ENCODE measurements at regions not wholly inside any gene's neighbourhood (a gene's known extent, or its start where the extent isn't known, plus 50 kb on each side); places are given as distances from the start of the nearest gene placed in this dataset.
"Not testable (repeated sequence)": the region's sequence is repeated elsewhere in the genome, so short reads cannot be mapped to it uniquely, and the experiment has no call there.

GRCh38 chr1:166616206-166616605 lies 223.1 kb upstream of the POGK start:
- no peak for DNase-seq (ENCODE audit: low read depth)

GRCh38 chr1:166626711-166627110 lies 212.6 kb upstream of the POGK start:
- no peak for DNase-seq (ENCODE audit: low read depth)

DNA sequence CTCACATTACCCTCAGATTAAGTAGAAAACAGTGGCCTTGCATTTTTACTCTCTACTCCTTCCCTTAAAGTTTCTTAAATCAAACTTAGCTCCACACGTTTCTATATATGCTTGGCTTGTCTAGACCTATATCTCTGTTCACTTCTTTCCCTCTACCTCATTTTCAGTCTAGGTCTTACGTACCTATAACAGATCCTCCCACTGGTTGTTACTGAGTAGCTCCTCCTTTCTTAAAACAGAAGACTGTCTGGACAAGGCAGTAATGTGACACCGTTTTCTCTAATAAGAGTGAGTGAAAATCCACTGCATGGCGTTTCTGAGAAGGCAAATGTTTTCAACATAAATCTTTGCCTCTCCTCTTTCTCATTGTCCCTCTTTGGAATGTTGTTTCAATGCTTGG lies 211.7 kb upstream of the POGK start:
- no peak for DNase-seq (ENCODE audit: low read depth)

- no peak for DNase-seq (ENCODE audit: low read depth)
These were observed 211.0 kb upstream of the POGK start for GRCh38 chr1:166628259-166628658.

DNA sequence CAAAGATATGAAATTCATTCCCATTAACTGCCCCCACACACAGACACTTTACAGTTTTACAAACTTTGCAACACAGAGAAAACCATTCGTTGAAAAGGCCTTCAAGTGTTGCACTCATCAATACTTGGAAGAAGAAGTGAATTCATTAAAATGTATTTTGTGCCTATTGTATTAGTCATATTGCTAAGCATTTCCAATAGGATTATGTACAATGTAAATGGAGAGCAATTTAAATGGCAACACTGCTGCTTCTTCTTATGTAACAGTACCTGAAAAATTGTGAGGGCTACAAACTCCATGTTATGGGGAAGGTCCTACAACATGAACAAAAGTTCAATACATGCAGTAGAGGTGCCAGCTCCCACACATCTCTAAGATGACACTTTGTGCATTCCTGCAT lies 209.3 kb upstream of the POGK start:
- DNase-seq (ENCODE audit: low read depth), result no peak

DNA sequence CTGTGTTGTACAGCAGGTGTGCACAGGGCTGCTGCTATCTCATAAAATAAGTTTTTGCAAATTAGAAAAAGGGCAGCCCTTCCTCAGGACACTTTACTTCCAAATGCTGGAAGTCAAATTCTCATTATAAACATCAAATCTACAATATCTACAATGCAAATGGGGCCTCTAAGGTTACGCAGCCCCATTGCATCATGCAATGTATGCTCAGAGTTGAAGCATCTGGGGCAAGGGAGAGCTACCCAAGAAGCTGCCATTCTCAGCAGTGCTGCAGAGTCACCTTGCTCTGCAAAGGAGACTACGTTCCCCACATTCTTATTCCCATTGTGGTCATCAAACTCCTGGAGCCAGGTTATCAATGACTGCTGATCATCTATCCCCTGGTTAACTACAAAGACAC lies 208.9 kb upstream of the POGK start:
- DNase-seq (ENCODE audit: low read depth), result no peak

- no peak for DNase-seq (ENCODE audit: low read depth)
These were observed 201.1 kb upstream of the POGK start for GRCh38 chr1:166638137-166638536.

GRCh38 chr1:166657228-166657627 lies 182.0 kb upstream of the POGK start:
- DNase-seq (ENCODE audit: low read depth), result not testable (repeated sequence)

DNA sequence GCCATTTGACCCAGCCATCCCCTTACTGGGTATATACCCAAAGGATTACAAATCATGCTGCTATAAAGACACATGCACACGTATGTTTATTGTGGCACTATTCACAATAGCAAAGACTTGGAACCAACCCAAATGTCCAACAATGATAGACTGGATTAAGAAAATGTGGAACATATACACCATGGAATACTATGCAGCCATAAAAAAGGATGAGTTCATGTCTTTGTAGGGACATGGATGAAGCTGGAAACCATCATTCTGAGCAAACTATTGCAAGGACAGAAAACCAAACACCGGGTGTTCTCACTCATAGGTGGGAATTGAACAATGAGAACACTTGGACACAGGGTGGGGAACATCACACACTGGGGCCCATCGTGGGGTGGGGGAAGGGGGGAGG lies 172.5 kb upstream of the POGK start:
- DNase-seq (ENCODE audit: low read depth), result not testable (repeated sequence)

- DNase-seq (ENCODE audit: low read depth), result not testable (repeated sequence)
These were observed 171.7 kb upstream of the POGK start for GRCh38 chr1:166667600-166667999.

GRCh38 chr1:166671627-166672026 lies 167.6 kb upstream of the POGK start:
- no peak for DNase-seq (ENCODE audit: low read depth)

DNA sequence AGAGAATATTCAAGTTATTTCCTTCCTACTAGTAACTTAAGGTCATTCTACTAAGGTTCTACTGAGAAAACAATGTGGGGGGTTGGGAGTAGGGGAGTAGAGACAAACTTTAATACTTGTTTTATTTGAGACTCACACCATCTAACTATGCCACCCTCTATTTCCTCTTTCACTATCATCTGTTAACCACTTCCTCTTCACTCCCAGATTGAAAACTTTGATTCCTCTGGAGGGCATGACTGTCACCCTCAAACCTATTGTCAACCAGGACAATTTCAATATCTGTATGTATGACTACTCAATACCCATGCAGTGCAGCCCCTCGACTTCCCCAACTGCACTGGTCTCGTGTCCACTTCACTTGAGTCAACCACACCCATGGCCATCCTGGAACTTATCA lies 165.6 kb upstream of the POGK start:
- no peak for DNase-seq (ENCODE audit: low read depth)

DNA sequence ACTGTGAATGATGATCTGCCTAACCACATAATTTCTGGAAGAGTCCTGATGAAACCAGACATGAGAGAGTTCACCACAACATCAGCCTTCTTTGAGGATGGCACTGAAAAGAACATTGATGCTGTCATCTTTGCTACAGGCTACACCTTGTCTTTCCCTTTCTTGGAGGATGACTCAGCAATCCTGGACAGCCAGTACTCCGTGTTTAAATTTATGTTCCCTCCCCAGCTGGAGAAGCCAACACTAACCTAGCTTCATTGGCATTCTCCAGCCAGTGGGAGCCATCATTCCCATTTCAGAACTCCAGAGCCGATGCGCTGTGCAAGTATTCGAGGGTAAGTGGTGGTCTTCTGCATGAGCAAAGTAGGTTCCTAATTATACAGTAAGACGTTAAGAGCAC lies 164.1 kb upstream of the POGK start:
- DNase-seq (ENCODE audit: low read depth), result no peak

GRCh38 chr1:166676981-166677380 lies 162.3 kb upstream of the POGK start:
- no peak for DNase-seq (ENCODE audit: low read depth)

- no peak for DNase-seq (ENCODE audit: low read depth)
These were observed 159.9 kb upstream of the POGK start for GRCh38 chr1:166679369-166679768.

- no peak for DNase-seq (ENCODE audit: low read depth)
These were observed 156.7 kb upstream of the POGK start for GRCh38 chr1:166682588-166682987.

DNA sequence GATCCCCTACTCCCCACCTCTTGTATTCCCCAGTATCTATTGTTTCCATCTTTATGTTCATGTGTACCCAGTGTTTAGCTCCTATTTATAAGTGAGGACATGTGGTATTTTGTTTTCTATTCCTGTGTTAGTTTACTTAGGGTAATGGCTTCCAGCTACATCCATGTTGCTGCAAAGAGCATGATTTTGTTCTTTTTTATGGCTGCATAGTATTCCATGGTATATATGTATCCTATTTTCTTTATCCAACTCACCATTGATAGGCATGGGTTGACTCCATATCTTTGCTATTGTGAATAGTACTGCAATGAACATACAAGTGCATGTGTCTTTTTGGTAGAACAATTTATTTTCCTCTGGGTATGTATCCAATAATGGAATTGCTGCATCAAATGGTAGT lies 154.6 kb upstream of the POGK start:
- not testable (repeated sequence) for DNase-seq (ENCODE audit: low read depth)

GRCh38 chr1:166685200-166685599 lies 154.1 kb upstream of the POGK start:
- DNase-seq (ENCODE audit: low read depth), result no peak

GRCh38 chr1:166685891-166686290 lies 153.4 kb upstream of the POGK start:
- not testable (repeated sequence) for DNase-seq (ENCODE audit: low read depth)

GRCh38 chr1:166690596-166690995 lies 148.7 kb upstream of the POGK start:
- DNase-seq (ENCODE audit: low read depth), result not testable (repeated sequence)

- no peak for DNase-seq (ENCODE audit: low read depth)
These were observed 147.8 kb upstream of the POGK start for GRCh38 chr1:166691476-166691875.

DNA sequence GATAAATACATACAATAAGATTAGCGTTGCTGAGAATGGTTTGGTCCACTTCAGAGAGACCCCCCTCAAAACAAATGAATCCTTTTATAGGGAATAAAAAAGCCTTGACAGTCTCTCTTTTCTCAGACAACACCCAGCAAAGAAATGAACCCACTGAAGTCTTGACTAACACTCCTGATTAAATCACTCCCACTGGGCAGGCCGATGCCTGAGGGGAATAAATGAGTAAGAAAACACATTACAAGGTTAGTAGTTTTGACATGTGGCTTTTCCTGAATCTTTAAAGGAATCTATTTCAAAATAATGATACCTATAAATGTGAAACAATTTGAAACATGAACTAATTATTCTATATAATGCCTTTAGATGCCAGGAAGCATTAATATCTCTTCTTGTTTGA lies 146.9 kb upstream of the POGK start:
- DNase-seq (ENCODE audit: low read depth), result no peak

DNA sequence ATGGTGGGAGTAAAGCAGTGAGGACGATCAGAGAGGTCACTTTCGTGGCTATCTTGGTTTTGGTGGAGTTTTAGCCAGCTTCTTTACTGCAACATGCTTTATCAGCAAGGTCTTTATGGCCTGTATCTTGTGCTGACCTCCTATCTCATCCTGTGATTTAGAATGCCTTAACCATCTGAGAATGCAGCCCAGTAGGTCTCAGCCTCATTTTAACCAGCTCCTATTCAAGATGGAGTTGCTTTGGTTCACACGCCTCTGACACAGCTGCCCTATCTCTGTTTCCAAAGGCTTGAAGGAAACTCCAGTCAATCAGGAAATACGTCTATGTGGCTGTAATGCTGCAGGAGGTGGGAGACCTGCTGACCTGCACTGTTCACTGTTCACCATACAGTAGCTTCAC lies 146.1 kb upstream of the POGK start:
- no peak for DNase-seq (ENCODE audit: low read depth)

- no peak for DNase-seq (ENCODE audit: low read depth)
These were observed 145.5 kb upstream of the POGK start for GRCh38 chr1:166693673-166694297.

Data from renal cortical epithelial cell (primary cell).